Vagina (tissue), 2 donors: ENCODE measurements at regions not wholly inside any gene's neighbourhood (a gene's known extent, or its start where the extent isn't known, plus 50 kb on each side); places are given as distances from the start of the nearest gene placed in this dataset.
"Not testable (repeated sequence)": the region's sequence is repeated elsewhere in the genome, so short reads cannot be mapped to it uniquely, and the experiment has no call there.

Experiments
- DNase-seq, 2 donors: peaks; one replicate each; pipeline ENCODE4 v3.0.0-alpha.2; 2017; ENCODE audit errors: extremely low spot score in 2 of 2
- H3K27ac ChIP-seq: fragments of 200-600 bp; sonication (generic); one replicate; pipeline ENCODE4 v1.5.1; 2019
- H3K27me3 ChIP-seq: fragments of 200-600 bp; sonication (generic); one replicate; pipeline ENCODE4 v1.5.1; 2019
- H3K36me3 ChIP-seq, 2 donors: fragments of 200-600 bp; sonication (generic); one replicate each; pipeline ENCODE4 v1.5.1; 2017 to 2019
- H3K4me1 ChIP-seq: fragments of 200-600 bp; sonication (generic); one replicate; pipeline ENCODE4 v1.5.1; 2019
- H3K4me3 ChIP-seq, 2 donors: fragments of 200-600 bp; sonication (generic); 1 replicate in 1 of 2; 2 replicates in 1 of 2; pipeline ENCODE4 v1.5.1; 2016 to 2019
- H3K9me3 ChIP-seq: fragments of 200-600 bp; sonication (generic); one replicate; pipeline ENCODE4 v1.5.1; 2019
- POLR2A ChIP-seq, 2 donors: fragments of 450-650 bp; IDR thresholded peaks; one replicate each; pipeline ENCODE4 v1.6.1; 2017; ENCODE audit warnings: antibody characterized with exemption in 2 of 2, mild to moderate bottlenecking in 2 of 2, moderate library complexity in 2 of 2
- POLR2AphosphoS5 ChIP-seq, 2 donors: sonication (generic); formaldehyde crosslinking; IDR thresholded peaks; one replicate each; pipeline ENCODE4 v1.9.0; 2017; ENCODE audit warnings: antibody characterized with exemption in 2 of 2, mild to moderate bottlenecking in 2 of 2, low read depth in 1 of 2; ENCODE audit not compliant: insufficient read depth in 1 of 2
- intact Hi-C: fragments of 100-400 bp; cut with DNase I; formaldehyde crosslinking; loops from one replicate; pipeline ENCODE4 v1.15.1; 2023
- TF ChIP-seq, protein P1 (sequence below), 3 experiments: fragments of 450-650 bp in 2 of 3; fragments of 200-600 bp in 1 of 3; sonication (generic) in 1 of 3; IDR thresholded peaks; one replicate each; pipeline ENCODE4 v1.5.1; 2017 to 2019; ENCODE audit warnings: antibody characterized with exemption in 3 of 3, mild to moderate bottlenecking in 2 of 3, moderate library complexity in 2 of 3

DNA sequence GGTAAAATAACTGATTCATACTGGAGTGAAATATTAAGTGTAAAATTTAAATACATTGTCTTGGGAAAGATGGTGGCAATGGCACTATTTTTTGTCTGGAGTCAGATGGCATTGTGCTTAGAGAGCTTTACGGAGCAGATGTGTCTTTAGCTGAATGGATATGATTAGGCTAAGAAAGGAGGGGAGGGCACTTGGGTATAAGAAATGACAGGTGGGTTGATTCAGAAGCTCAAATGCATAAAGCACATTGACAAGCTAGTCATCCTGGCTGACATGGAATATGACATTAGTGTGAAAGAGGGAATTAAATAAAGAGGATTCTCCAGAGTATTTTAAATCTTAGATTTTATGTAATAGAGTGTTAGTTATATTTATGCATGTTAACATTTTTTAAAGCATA, 570.1 kb upstream of the CBLB start:
- intact Hi-C loops = no loop called here
- TF ChIP-seq POLR2A (IDR thresholded peaks at IDR 0.05) = no peak
- TF ChIP-seq POLR2AphosphoS5 (IDR thresholded peaks at IDR 0.05; ENCODE audit: insufficient read depth in 1 of 2, low read depth in 1 of 2) = no peak
- TF ChIP-seq, protein P1, sequence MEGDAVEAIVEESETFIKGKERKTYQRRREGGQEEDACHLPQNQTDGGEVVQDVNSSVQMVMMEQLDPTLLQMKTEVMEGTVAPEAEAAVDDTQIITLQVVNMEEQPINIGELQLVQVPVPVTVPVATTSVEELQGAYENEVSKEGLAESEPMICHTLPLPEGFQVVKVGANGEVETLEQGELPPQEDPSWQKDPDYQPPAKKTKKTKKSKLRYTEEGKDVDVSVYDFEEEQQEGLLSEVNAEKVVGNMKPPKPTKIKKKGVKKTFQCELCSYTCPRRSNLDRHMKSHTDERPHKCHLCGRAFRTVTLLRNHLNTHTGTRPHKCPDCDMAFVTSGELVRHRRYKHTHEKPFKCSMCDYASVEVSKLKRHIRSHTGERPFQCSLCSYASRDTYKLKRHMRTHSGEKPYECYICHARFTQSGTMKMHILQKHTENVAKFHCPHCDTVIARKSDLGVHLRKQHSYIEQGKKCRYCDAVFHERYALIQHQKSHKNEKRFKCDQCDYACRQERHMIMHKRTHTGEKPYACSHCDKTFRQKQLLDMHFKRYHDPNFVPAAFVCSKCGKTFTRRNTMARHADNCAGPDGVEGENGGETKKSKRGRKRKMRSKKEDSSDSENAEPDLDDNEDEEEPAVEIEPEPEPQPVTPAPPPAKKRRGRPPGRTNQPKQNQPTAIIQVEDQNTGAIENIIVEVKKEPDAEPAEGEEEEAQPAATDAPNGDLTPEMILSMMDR (IDR thresholded peaks at IDR 0.05) = no peak

DNA sequence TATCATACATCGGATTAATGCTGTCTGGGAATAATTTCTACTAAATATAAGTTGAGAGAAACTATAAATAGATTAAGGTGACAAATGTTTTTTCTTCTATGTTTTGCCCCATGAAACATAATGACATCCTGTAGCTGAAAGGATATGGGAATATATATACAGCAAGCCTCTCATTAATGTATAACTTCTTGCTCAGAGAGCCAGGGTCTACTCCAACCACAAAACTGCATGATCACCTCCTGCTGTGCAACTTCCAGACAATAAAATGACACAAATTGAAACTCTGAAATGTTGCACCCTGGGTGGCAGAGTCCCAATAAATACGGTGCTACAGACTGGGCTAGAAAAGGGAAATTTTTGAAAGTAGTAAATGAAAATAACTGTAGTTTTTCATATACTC, 571.9 kb upstream of the CBLB start:
- Histone ChIP-seq H3K27ac (no peak overlapping the region), H3K36me3 (no peaks in the 10 kb centered on the region), H3K9me3 (no peaks in the 10 kb centered on the region), H3K4me3 (no peak overlapping the region), H3K4me1 (no peaks in the 10 kb centered on the region), H3K27me3 (no peaks in the 10 kb centered on the region)
- intact Hi-C loops = no loop called here
- TF ChIP-seq, protein P1 (IDR thresholded peaks at IDR 0.05) = no peak
- no peak for TF ChIP-seq POLR2A (IDR thresholded peaks at IDR 0.05)
- TF ChIP-seq POLR2AphosphoS5 (IDR thresholded peaks at IDR 0.05; ENCODE audit: insufficient read depth in 1 of 2, low read depth in 1 of 2) = no peak
- DNase-seq = no peak

More for the DNA sequence above, 570.1 kb upstream of the CBLB start:
- no peaks in the 10 kb centered on the region for H3K9me3 ChIP-seq
- no peaks in the 10 kb centered on the region for H3K36me3 ChIP-seq
- no peak for DNase-seq
- no peaks in the 10 kb centered on the region for H3K4me1 ChIP-seq
- H3K27ac ChIP-seq = no peak overlapping the region
- no peaks in the 10 kb centered on the region for H3K27me3 ChIP-seq
- no peak overlapping the region for H3K4me3 ChIP-seq

DNA sequence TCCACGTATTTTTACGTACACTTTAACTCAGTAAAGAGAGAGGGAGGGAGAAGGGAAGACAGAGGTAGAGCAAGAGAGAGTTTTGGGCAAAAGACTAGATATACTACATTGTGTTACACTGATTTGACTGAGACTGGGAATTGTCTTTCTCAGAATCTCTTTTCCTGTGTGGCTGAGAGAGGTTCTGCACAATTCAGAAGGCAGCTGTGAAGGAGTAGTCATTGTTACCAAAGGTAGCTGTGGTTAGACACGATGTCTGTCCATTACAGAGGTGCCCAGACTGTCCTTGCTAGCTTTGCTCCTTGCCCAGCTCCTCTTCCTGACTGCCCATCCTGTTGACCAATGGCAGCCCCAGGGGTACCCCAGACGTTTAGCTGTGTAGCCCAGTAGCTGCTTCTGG, 577.5 kb upstream of the CBLB start:
- H3K9me3 ChIP-seq = no peaks in the 10 kb centered on the region
- H3K4me3 ChIP-seq = no peak overlapping the region
- H3K27me3 ChIP-seq = no peaks in the 10 kb centered on the region
- DNase-seq = no peak
- no peak overlapping the region for H3K27ac ChIP-seq
- no peak for TF ChIP-seq POLR2AphosphoS5 (IDR thresholded peaks at IDR 0.05; ENCODE audit: insufficient read depth in 1 of 2, low read depth in 1 of 2)
- TF ChIP-seq, protein P1 (IDR thresholded peaks at IDR 0.05) = no peak
- no peak for TF ChIP-seq POLR2A (IDR thresholded peaks at IDR 0.05)
- H3K4me1 ChIP-seq = no peaks in the 10 kb centered on the region
- intact Hi-C loops = no loop called here
- H3K36me3 ChIP-seq = no peaks in the 10 kb centered on the region

DNA sequence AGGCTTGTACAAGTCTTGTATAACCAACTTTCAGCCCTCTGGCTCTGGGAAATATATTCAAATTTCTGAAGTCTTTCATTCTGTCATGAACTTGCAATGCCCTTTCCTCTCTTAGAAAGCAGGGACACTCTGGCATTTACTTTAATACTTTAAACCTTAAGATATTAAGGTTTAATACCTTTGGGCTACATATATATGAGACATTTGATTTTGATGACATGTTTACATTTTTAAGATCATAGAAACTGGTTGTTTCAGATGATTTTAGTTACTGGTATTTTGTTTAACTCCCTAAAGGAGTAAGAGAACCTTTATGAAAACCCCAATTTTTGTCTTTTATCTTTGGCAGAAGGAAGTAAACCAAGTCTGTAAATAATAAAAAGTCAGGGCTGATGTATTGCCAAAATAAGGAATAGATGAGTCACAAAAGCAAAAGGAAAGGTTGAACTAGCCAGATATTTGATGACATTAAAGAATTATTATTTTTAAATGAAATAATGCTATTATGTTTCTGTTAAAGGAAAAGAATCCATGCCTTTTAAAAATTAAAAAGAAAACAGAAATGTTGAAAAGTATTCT, 579.0 kb upstream of the CBLB start:
- no peak for DNase-seq
- TF ChIP-seq POLR2A (IDR thresholded peaks at IDR 0.05) = no peak
- TF ChIP-seq POLR2AphosphoS5 (IDR thresholded peaks at IDR 0.05; ENCODE audit: insufficient read depth in 1 of 2, low read depth in 1 of 2) = no peak
- TF ChIP-seq, protein P1 (IDR thresholded peaks at IDR 0.05) = no peak
- Histone ChIP-seq H3K36me3 (no peaks in the 10 kb centered on the region), H3K4me3 (no peak overlapping the region), H3K27me3 (no peaks in the 10 kb centered on the region), H3K27ac (no peak overlapping the region), H3K4me1 (no peaks in the 10 kb centered on the region), H3K9me3 (no peaks in the 10 kb centered on the region)
- intact Hi-C loops = no loop called here

DNA sequence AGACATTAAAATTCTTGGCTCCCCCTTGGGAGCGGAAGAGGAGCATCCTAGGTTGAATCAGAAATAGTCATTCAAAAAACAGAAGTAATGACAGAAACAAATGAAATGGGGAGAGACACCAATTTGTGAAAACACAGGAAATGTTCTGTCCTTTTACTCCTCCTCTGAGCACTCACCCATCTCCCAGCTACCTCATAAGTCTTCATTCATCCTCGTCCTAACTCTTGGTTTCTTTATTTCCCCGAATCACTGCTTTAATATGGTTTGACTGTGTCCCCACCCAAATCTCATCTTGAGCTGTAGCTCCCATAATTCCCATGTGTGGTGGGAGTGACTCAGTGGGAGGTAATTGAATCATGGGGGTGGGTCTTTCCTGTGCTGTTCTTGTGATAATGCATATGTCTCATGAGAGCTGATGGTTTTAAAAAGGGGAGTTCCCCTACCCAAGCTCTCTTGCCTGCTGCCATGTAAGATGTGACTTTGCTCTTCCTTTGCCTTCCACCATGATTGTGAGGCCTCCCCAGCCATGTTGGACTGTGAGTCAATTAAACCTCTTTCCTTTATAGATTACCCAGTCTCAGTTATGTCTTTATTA, 579.7 kb upstream of the CBLB start:
- H3K27me3 ChIP-seq, H3K36me3 ChIP-seq, H3K4me1 ChIP-seq, H3K4me3 ChIP-seq, intact Hi-C loops, H3K27ac ChIP-seq, H3K9me3 ChIP-seq, DNase-seq: not testable (repeated sequence)
